ENCODE measurements at regions not wholly inside any gene's neighbourhood (a gene's known extent, or its start where the extent isn't known, plus 50 kb on each side); places are given as distances from the start of the nearest gene placed in this dataset.

- Histone ChIP-seq H3K4me3 (ENCODE audit: severe bottlenecking) (no peak overlapping the region), H3K4me1 (ENCODE audit: insufficient read depth, poor library complexity, severe bottlenecking) (no peaks in the 10 kb centered on the region), H3K27ac (ENCODE audit: poor library complexity, severe bottlenecking) (no peak overlapping the region), H3K27me3 (ENCODE audit: insufficient read depth, poor library complexity, severe bottlenecking) (no peaks in the 10 kb centered on the region), H3K36me3 (ENCODE audit: low read depth) (no peaks in the 10 kb centered on the region), H3K9me3 (ENCODE audit: severe bottlenecking) (no peaks in the 10 kb centered on the region)
- TF ChIP-seq CTCF (IDR thresholded peaks at IDR 0.05; ENCODE audit: poor library complexity, severe bottlenecking) = no peak
- ATAC-seq (ENCODE audit: low read depth) (no peak), DNase-seq (ENCODE audit: low spot score) (no peak)
Observed at GRCh38 chr10:81082621-81083376, 545.1 kb downstream of the SH2D4B start.

GRCh38 chr10:81093056-81093455 is 555.4 kb downstream of the SH2D4B start:
- peaks cover 2% of the 10 kb centered on the region for H3K9me3 ChIP-seq (ENCODE audit: severe bottlenecking)
- DNase-seq (ENCODE audit: low spot score) (no peak), ATAC-seq (ENCODE audit: low read depth) (no peak)
- no peaks in the 10 kb centered on the region for H3K36me3 ChIP-seq (ENCODE audit: low read depth)
- no peak for TF ChIP-seq CTCF (IDR thresholded peaks at IDR 0.05; ENCODE audit: poor library complexity, severe bottlenecking)
- no peaks in the 10 kb centered on the region for H3K4me1 ChIP-seq (ENCODE audit: insufficient read depth, poor library complexity, severe bottlenecking)
- no peak overlapping the region for H3K4me3 ChIP-seq (ENCODE audit: severe bottlenecking)
- no peaks in the 10 kb centered on the region for H3K27me3 ChIP-seq (ENCODE audit: insufficient read depth, poor library complexity, severe bottlenecking)
- H3K27ac ChIP-seq (ENCODE audit: poor library complexity, severe bottlenecking) = no peak overlapping the region

- no peak overlapping the region for H3K27ac ChIP-seq (ENCODE audit: poor library complexity, severe bottlenecking)
- no peaks in the 10 kb centered on the region for H3K4me1 ChIP-seq (ENCODE audit: insufficient read depth, poor library complexity, severe bottlenecking)
- TF ChIP-seq CTCF (IDR thresholded peaks at IDR 0.05; ENCODE audit: poor library complexity, severe bottlenecking) = no peak
- H3K9me3 ChIP-seq (ENCODE audit: severe bottlenecking) = peaks cover 2% of the 10 kb centered on the region
- H3K27me3 ChIP-seq (ENCODE audit: insufficient read depth, poor library complexity, severe bottlenecking) = no peaks in the 10 kb centered on the region
- DNase-seq (ENCODE audit: low spot score) (no peak), ATAC-seq (ENCODE audit: low read depth) (no peak)
- H3K36me3 ChIP-seq (ENCODE audit: low read depth) = no peaks in the 10 kb centered on the region
- H3K4me3 ChIP-seq (ENCODE audit: severe bottlenecking) = no peak overlapping the region
Observed at GRCh38 chr10:81095238-81095637, 557.5 kb downstream of the SH2D4B start.

GRCh38 chr10:81096558-81096957 is 558.9 kb downstream of the SH2D4B start:
- Histone ChIP-seq H3K4me3 (ENCODE audit: severe bottlenecking) (no peak overlapping the region), H3K4me1 (ENCODE audit: insufficient read depth, poor library complexity, severe bottlenecking) (no peaks in the 10 kb centered on the region), H3K9me3 (ENCODE audit: severe bottlenecking) (peaks cover 2% of the 10 kb centered on the region), H3K27ac (ENCODE audit: poor library complexity, severe bottlenecking) (no peak overlapping the region), H3K27me3 (ENCODE audit: insufficient read depth, poor library complexity, severe bottlenecking) (no peaks in the 10 kb centered on the region), H3K36me3 (ENCODE audit: low read depth) (no peaks in the 10 kb centered on the region)
- TF ChIP-seq CTCF (IDR thresholded peaks at IDR 0.05; ENCODE audit: poor library complexity, severe bottlenecking) = no peak
- no peak for ATAC-seq (ENCODE audit: low read depth)
- no peak for DNase-seq (ENCODE audit: low spot score)

GRCh38 chr10:81101062-81101461 is 563.4 kb downstream of the SH2D4B start:
- no peak for DNase-seq (ENCODE audit: low spot score)
- Histone ChIP-seq H3K36me3 (ENCODE audit: low read depth) (no peaks in the 10 kb centered on the region), H3K27me3 (ENCODE audit: insufficient read depth, poor library complexity, severe bottlenecking) (no peaks in the 10 kb centered on the region), H3K4me1 (ENCODE audit: insufficient read depth, poor library complexity, severe bottlenecking) (no peaks in the 10 kb centered on the region), H3K27ac (ENCODE audit: poor library complexity, severe bottlenecking) (no peak overlapping the region), H3K4me3 (ENCODE audit: severe bottlenecking) (no peak overlapping the region), H3K9me3 (ENCODE audit: severe bottlenecking) (no peaks in the 10 kb centered on the region)
- no peak for TF ChIP-seq CTCF (IDR thresholded peaks at IDR 0.05; ENCODE audit: poor library complexity, severe bottlenecking)
- ATAC-seq (ENCODE audit: low read depth) = no peak

Data from RWPE2 (cell line).